Fibroblast of lung (primary cell): ENCODE measurements at regions not wholly inside any gene's neighbourhood (a gene's known extent, or its start where the extent isn't known, plus 50 kb on each side); places are given as distances from the start of the nearest gene placed in this dataset.
"Not testable (repeated sequence)": the region's sequence is repeated elsewhere in the genome, so short reads cannot be mapped to it uniquely, and the experiment has no call there.

Source experiments
- DNase-seq, 2 donors: peaks; one replicate each; pipeline versions ENCODE4 v3.0.0 to v3.0.0-alpha.2; 2010; ENCODE audit warnings: low read depth in 2 of 2
- H2AFZ ChIP-seq: 2 replicates; pipeline ENCODE4 v1.5.1; 2012; ENCODE audit warnings: low read length, control low read depth, inconsistent platforms
- H3K27ac ChIP-seq: 2 replicates; pipeline ENCODE4 v1.5.1; 2011; ENCODE audit warnings: low read length, control low read depth; ENCODE audit not compliant: insufficient read depth
- H3K27me3 ChIP-seq: 2 replicates; pipeline ENCODE4 v1.5.1; 2011; ENCODE audit warnings: mild to moderate bottlenecking, low read length; ENCODE audit not compliant: control insufficient read depth, insufficient read depth
- H3K36me3 ChIP-seq: 2 replicates; pipeline ENCODE4 v1.5.1; 2011; ENCODE audit warnings: low read length; ENCODE audit not compliant: control insufficient read depth, insufficient read depth
- H3K4me1 ChIP-seq: 2 replicates; pipeline ENCODE4 v1.5.1; 2011; ENCODE audit warnings: low read length; ENCODE audit not compliant: control insufficient read depth, insufficient read depth; ENCODE audit errors: extremely low read depth
- H3K4me2 ChIP-seq: 2 replicates; pipeline ENCODE4 v1.5.1; 2011; ENCODE audit warnings: low read length, control low read depth; ENCODE audit not compliant: insufficient read depth; ENCODE audit errors: extremely low read depth
- H3K4me3 ChIP-seq, 4 experiments: fragments of 200-600 bp in 1 of 4; sonication (generic) in 1 of 4; replicated peaks in 1 of 4; 2 replicates each; pipeline ENCODE4 v1.5.1; 2011 to 2016; ENCODE audit warnings: low read length in 4 of 4, low read depth in 3 of 4, mild to moderate bottlenecking in 3 of 4, control low read depth in 2 of 4, inconsistent platforms in 1 of 4, mixed read lengths in 1 of 4; ENCODE audit not compliant: insufficient read depth in 1 of 4; ENCODE audit errors: control extremely low read depth in 1 of 4
- H3K79me2 ChIP-seq: 2 replicates; pipeline ENCODE4 v1.5.1; 2012; ENCODE audit warnings: mild to moderate bottlenecking, low read length, inconsistent platforms; ENCODE audit not compliant: control insufficient read depth, insufficient read depth
- H3K9ac ChIP-seq: 2 replicates; pipeline ENCODE4 v1.5.1; 2011; ENCODE audit warnings: mild to moderate bottlenecking, low read length, control low read depth; ENCODE audit not compliant: insufficient read depth
- H3K9me3 ChIP-seq: 2 replicates; pipeline ENCODE4 v1.5.1; 2012; ENCODE audit warnings: low read depth, low read length; ENCODE audit not compliant: control insufficient read depth, insufficient read depth
- H4K20me1 ChIP-seq: 2 replicates; pipeline ENCODE4 v1.5.1; 2011; ENCODE audit warnings: low read length; ENCODE audit not compliant: control insufficient read depth, insufficient read depth; ENCODE audit errors: extremely low read depth
- TF ChIP-seq, protein P1 (sequence below), 2 donors: IDR thresholded peaks in 1 of 2; conservative IDR thresholded peaks in 1 of 2; 1 replicate in 1 of 2; 2 replicates in 1 of 2; pipeline ENCODE4 v1.5.1; 2011 to 2012; ENCODE audit warnings: low read length in 2 of 2, control low read depth in 1 of 2, inconsistent platforms in 1 of 2, low read depth in 1 of 2, mild to moderate bottlenecking in 1 of 2

DNA sequence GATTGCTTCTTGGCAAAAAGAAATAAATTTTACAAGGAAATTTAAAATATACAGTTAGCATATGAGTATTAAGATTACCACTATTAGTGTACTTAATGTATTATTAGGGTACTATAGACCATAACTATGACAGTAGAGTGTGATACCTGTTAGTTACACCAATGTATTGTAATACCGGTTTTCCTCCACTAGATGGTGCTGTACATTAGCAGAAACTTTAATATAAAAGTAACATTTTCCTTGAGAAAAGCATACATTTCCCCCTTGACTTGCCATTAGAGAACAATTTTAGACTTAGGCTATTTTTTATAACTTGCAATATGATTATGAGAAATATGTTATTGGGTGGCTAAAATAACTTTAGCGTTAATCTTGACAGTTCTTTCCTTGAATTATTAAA is 173.3 kb upstream of the TGIF2LY start:
- H2AFZ ChIP-seq, H3K36me3 ChIP-seq, H3K9ac ChIP-seq, H3K27me3 ChIP-seq, H3K9me3 ChIP-seq, H3K79me2 ChIP-seq, H3K27ac ChIP-seq, H3K4me3 ChIP-seq, H3K4me2 ChIP-seq, H3K4me1 ChIP-seq, H4K20me1 ChIP-seq: not testable (repeated sequence)
- TF ChIP-seq, protein P1, sequence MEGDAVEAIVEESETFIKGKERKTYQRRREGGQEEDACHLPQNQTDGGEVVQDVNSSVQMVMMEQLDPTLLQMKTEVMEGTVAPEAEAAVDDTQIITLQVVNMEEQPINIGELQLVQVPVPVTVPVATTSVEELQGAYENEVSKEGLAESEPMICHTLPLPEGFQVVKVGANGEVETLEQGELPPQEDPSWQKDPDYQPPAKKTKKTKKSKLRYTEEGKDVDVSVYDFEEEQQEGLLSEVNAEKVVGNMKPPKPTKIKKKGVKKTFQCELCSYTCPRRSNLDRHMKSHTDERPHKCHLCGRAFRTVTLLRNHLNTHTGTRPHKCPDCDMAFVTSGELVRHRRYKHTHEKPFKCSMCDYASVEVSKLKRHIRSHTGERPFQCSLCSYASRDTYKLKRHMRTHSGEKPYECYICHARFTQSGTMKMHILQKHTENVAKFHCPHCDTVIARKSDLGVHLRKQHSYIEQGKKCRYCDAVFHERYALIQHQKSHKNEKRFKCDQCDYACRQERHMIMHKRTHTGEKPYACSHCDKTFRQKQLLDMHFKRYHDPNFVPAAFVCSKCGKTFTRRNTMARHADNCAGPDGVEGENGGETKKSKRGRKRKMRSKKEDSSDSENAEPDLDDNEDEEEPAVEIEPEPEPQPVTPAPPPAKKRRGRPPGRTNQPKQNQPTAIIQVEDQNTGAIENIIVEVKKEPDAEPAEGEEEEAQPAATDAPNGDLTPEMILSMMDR (conservative IDR thresholded peaks at IDR 0.05 in 1 of 2, IDR thresholded peaks at IDR 0.05 in 1 of 2; ENCODE audit: low read depth in 1 of 2, low read length in 2 of 2) = peak in 1 of 2 donors; percentile 25
- DNase-seq = peak in 1 of 2 donors; percentile 9

DNA sequence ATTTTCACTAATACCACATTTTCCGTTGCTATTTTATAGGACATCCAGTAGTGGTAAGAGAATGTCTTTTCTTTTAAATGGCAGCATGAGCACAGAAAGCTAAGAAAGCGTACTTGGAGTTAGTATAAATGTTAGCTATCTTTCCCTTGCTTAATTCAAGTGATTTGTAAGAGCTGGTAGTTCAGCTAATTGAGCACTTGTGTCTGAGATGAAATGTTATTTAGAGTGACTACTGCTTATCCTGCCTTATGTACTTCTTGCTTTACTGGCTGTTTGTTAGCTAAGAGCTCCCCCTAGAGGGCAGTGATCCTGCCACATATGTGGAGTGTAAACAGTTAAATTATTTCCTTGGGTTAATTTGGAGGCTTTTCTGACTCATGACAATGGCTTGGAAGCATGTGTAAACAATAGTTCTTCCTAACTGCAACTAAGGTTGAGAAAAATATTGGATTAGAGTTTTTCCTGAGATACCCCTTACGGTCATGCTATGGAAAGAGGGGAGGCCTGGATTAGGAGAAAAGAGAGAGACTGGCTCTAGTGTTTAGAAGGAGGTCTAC is 171.9 kb upstream of the TGIF2LY start:
- DNase-seq, H3K4me2 ChIP-seq, H3K9me3 ChIP-seq, H2AFZ ChIP-seq, H3K79me2 ChIP-seq, H3K27me3 ChIP-seq, H3K9ac ChIP-seq, H3K4me1 ChIP-seq, H3K36me3 ChIP-seq, H3K27ac ChIP-seq, H3K4me3 ChIP-seq, H4K20me1 ChIP-seq: not testable (repeated sequence)

DNA sequence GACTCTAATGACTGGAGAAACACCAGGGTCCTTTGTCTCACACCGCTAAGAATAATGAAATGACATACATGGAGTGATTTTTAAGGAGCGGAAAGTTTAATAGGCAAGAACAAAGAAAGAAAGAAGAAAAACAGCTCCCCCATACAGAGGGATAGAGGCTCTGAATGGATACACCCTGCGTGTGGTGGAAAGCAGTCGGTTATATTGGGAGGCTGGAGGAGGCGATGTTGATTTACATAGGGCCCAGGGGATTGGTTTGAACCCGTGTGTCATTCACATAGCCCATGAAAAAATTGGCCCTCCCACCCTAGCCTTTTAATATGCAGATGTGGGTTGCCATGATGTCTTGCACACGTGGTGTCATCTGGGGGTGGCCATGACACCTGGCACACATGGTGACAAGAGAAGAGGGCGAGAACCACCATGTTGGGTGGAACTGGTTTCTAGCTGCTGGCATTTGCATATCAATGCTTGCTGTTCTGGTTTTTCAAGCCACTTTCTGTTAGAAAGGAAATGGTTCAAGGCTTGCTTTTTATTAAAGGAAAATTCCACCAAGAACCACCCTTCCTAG is 168.5 kb upstream of the TGIF2LY start:
- H3K4me1 ChIP-seq, H3K4me2 ChIP-seq, H3K79me2 ChIP-seq, H3K27me3 ChIP-seq, H3K4me3 ChIP-seq, H3K9me3 ChIP-seq, H3K36me3 ChIP-seq, DNase-seq, H3K9ac ChIP-seq, H2AFZ ChIP-seq, H4K20me1 ChIP-seq, H3K27ac ChIP-seq: not testable (repeated sequence)
